ENCODE measurements at regions not wholly inside any gene's neighbourhood (a gene's known extent, or its start where the extent isn't known, plus 50 kb on each side); places are given as distances from the start of the nearest gene placed in this dataset.

GRCh38 chr12:27865421-27865820, 85.4 kb upstream of the MANSC4 start:
- ATAC-seq (no peak), DNase-seq (ENCODE audit: low spot score) (no peak)
- Histone ChIP-seq H3K27me3 (ENCODE audit: insufficient read depth) (no peaks in the 10 kb centered on the region), H3K4me3 (no peak overlapping the region), H3K36me3 (ENCODE audit: insufficient read depth) (no peaks in the 10 kb centered on the region), H2AFZ (no peak overlapping the region), H3K4me2 (no peak overlapping the region), H3K4me1 (ENCODE audit: insufficient read depth) (no peaks in the 10 kb centered on the region), H3K79me2 (replicated peaks; ENCODE audit: insufficient read depth) (no peaks in the 10 kb centered on the region), H4K20me1 (replicated peaks; ENCODE audit: insufficient read depth) (no peaks in the 10 kb centered on the region), H3K27ac (ENCODE audit: low read depth) (no peak overlapping the region), H3K9me2 (ENCODE audit: insufficient read depth) (0 out of 2 replicates have a peak, but pooled peaks cover 7% of the 10 kb centered on the region), H3F3A (replicated peaks; ENCODE audit: low read depth) (no peaks in the 10 kb centered on the region)
- Mint-ChIP-seq H3K27ac (no peak overlapping the region; the same call in 1 of the 2 replicates), H3K4me3 (no peak overlapping the region), H3K9me3 (no peaks in the 10 kb centered on the region), H3K36me3 (ENCODE audit: low read depth) (no peaks in the 10 kb centered on the region), H3K27me3 (ENCODE audit: insufficient read depth, low read depth, poor library complexity) (no peaks in the 10 kb centered on the region), H3K4me1 (no peaks in the 10 kb centered on the region)
- TF ChIP-seq ZNF114 (CRISPR knock-in tag; IDR thresholded peaks at IDR 0.05) = no peak
- TF ChIP-seq NANOG (IDR thresholded peaks at IDR 0.05; ENCODE audit: borderline replicate concordance) = no peak
- TF ChIP-seq EZH2 (IDR thresholded peaks at IDR 0.05; ENCODE audit: low read depth, unreplicated experiment) = no peak
- no peak for TF ChIP-seq ZNF331 (CRISPR knock-in tag; IDR thresholded peaks at IDR 0.05; ENCODE audit: low read depth)
- no peak for TF ChIP-seq STAT1 (IDR thresholded peaks at IDR 0.05; ENCODE audit: unreplicated experiment)
- no peak for TF ChIP-seq ZNF462 (CRISPR knock-in tag; IDR thresholded peaks at IDR 0.05)
- TF ChIP-seq CTCF (conservative IDR thresholded peaks at IDR 0.05; ENCODE audit: low read depth in 2 of 2) = no peak
- no peak for TF ChIP-seq JUNB (IDR thresholded peaks at IDR 0.05; ENCODE audit: unreplicated experiment)
- TF ChIP-seq POLR2AphosphoS5 (IDR thresholded peaks at IDR 0.05; ENCODE audit: low read depth) = no peak
- no peak for TF ChIP-seq ETS1 (IDR thresholded peaks at IDR 0.05)
- TF ChIP-seq REST (IDR thresholded peaks at IDR 0.05; ENCODE audit: unreplicated experiment) = no peak
- no peak for TF ChIP-seq EZH2phosphoT487 (IDR thresholded peaks at IDR 0.05; ENCODE audit: unreplicated experiment)
- no peak for TF ChIP-seq CREB1 (CRISPR knock-in tag; IDR thresholded peaks at IDR 0.05; ENCODE audit: low read depth)
